CD14-positive monocyte (primary cell): ENCODE measurements at regions not wholly inside any gene's neighbourhood (a gene's known extent, or its start where the extent isn't known, plus 50 kb on each side); places are given as distances from the start of the nearest gene placed in this dataset.

ENCODE experiments used
- DNase-seq, 3 donors: peaks; one replicate each; pipeline ENCODE4 v3.0.0-alpha.2; 2011 to 2022
- H2AFZ ChIP-seq: 2 replicates; pipeline ENCODE4 v1.6.0; 2012; ENCODE audit warnings: mild to moderate bottlenecking, low read depth, low read length, inconsistent platforms; ENCODE audit not compliant: insufficient read depth, poor library complexity, severe bottlenecking
- H3K27ac ChIP-seq, 2 donors: 1 replicate in 1 of 2; 2 replicates in 1 of 2; pipeline ENCODE4 v1.5.1; 2012 to 2013; ENCODE audit warnings: low read length in 2 of 2, control low read depth in 1 of 2, inconsistent platforms in 1 of 2, low read depth in 1 of 2, mild to moderate bottlenecking in 1 of 2
- H3K27me3 ChIP-seq, 2 donors: one replicate each; pipeline versions ENCODE4 v1.6.0 to v1.6.1; 2011 to 2013; ENCODE audit warnings: low read length in 2 of 2; ENCODE audit not compliant: control insufficient read depth in 2 of 2, insufficient read depth in 2 of 2
- H3K36me3 ChIP-seq, 2 donors: replicated peaks in 1 of 2; 1 replicate in 1 of 2; 2 replicates in 1 of 2; pipeline versions ENCODE4 v1.5.1 to v1.6.1; 2012 to 2013; ENCODE audit warnings: low read length in 2 of 2, control low read depth in 1 of 2, inconsistent platforms in 1 of 2, mild to moderate bottlenecking in 1 of 2; ENCODE audit not compliant: insufficient read depth in 2 of 2, control insufficient read depth in 1 of 2
- H3K4me1 ChIP-seq, 2 donors: 1 replicate in 1 of 2; 2 replicates in 1 of 2; pipeline versions ENCODE4 v1.5.1 to v1.6.1; 2012 to 2013; ENCODE audit warnings: low read length in 2 of 2, control low read depth in 1 of 2, inconsistent platforms in 1 of 2, mild to moderate bottlenecking in 1 of 2, moderate library complexity in 1 of 2; ENCODE audit not compliant: insufficient read depth in 2 of 2, control insufficient read depth in 1 of 2
- H3K4me2 ChIP-seq: replicated peaks from 2 replicates; pipeline ENCODE3; 2012; ENCODE audit warnings: low read length, moderate library complexity, mild to moderate bottlenecking; ENCODE audit not compliant: poor library complexity, severe bottlenecking; ENCODE audit errors: extremely low read depth
- H3K4me3 ChIP-seq, 3 experiments: fragments of 200-600 bp in 1 of 3; sonication (generic) in 1 of 3; replicated peaks in 1 of 3; 1 replicate in 2 of 3; 2 replicates in 1 of 3; pipeline ENCODE4 v1.5.1; 2011 to 2013; ENCODE audit warnings: low read length in 3 of 3, mild to moderate bottlenecking in 3 of 3, control low read depth in 2 of 3, low read depth in 2 of 3, inconsistent platforms in 1 of 3, moderate library complexity in 1 of 3
- H3K79me2 ChIP-seq: 2 replicates; pipeline ENCODE4 v1.6.0; 2012; ENCODE audit warnings: mild to moderate bottlenecking, control low read depth, inconsistent platforms, low read length, moderate library complexity; ENCODE audit not compliant: insufficient read depth
- H3K9ac ChIP-seq: 2 replicates; pipeline ENCODE4 v1.6.0; 2017; ENCODE audit warnings: low read length, mild to moderate bottlenecking; ENCODE audit not compliant: insufficient read depth, poor library complexity, severe bottlenecking
- H3K9me3 ChIP-seq, 2 donors: replicated peaks in 1 of 2; 1 replicate in 1 of 2; 2 replicates in 1 of 2; pipeline versions ENCODE4 v1.5.1 to v1.6.1; 2012 to 2013; ENCODE audit warnings: low read length in 2 of 2, control low read depth in 1 of 2; ENCODE audit not compliant: control insufficient read depth in 1 of 2, insufficient read depth in 1 of 2
- H4K20me1 ChIP-seq: 2 replicates; pipeline ENCODE4 v1.6.0; 2012; ENCODE audit warnings: mild to moderate bottlenecking, low read length, control low read depth, moderate library complexity; ENCODE audit not compliant: insufficient read depth
- H3K27ac Mint-ChIP-seq, 7 donors: one replicate each; pipeline ENCODE4 v1.8.0; 2020; ENCODE audit warnings: mild to moderate bottlenecking in 7 of 7, mixed read lengths in 7 of 7, moderate library complexity in 6 of 7, inconsistent platforms in 2 of 7
- H3K27me3 Mint-ChIP-seq, 3 donors: one replicate each; pipeline ENCODE4 v1.8.0; 2021 to 2022; ENCODE audit warnings: low read depth in 3 of 3, mild to moderate bottlenecking in 3 of 3, mixed read lengths in 3 of 3, moderate library complexity in 3 of 3, inconsistent platforms in 1 of 3
- H3K36me3 Mint-ChIP-seq, 2 donors: one replicate each; pipeline ENCODE4 v1.8.0; 2020; ENCODE audit warnings: mixed read lengths in 2 of 2, inconsistent platforms in 1 of 2, mild to moderate bottlenecking in 1 of 2
- H3K4me1 Mint-ChIP-seq: one replicate; pipeline ENCODE4 v1.8.0; 2020; ENCODE audit warnings: mild to moderate bottlenecking, mixed read lengths
- H3K4me3 Mint-ChIP-seq, 2 donors: one replicate each; pipeline ENCODE4 v1.8.0; 2020; ENCODE audit warnings: mild to moderate bottlenecking in 2 of 2, mixed read lengths in 2 of 2, moderate library complexity in 1 of 2
- H3K9me3 Mint-ChIP-seq, 7 donors: one replicate each; pipeline ENCODE4 v1.8.0; 2020 to 2022; ENCODE audit warnings: mixed read lengths in 7 of 7, mild to moderate bottlenecking in 6 of 7, moderate library complexity in 6 of 7, inconsistent platforms in 2 of 7
- WGBS: methylation state at CpG from one replicate; pipeline ENCODE4 v1.1.5; 2013; ENCODE audit warnings: missing lambda C conversion rate; ENCODE audit not compliant: insufficient coverage; 5-methylcytosine and 5-hydroxymethylcytosine counted together
- intact Hi-C, 2 donors: fragments of 100-400 bp; cut with micrococcal nuclease; formaldehyde crosslinking; loops; one replicate each; pipeline versions ENCODE4 v1.15.0 to v1.15.1; 2023
- TF ChIP-seq, protein P1 (sequence below): fragments of 200-600 bp; IDR thresholded peaks from one replicate; pipeline ENCODE4 v1.8.0; 2022; ENCODE audit warnings: antibody characterized with exemption, mild to moderate bottlenecking

DNA sequence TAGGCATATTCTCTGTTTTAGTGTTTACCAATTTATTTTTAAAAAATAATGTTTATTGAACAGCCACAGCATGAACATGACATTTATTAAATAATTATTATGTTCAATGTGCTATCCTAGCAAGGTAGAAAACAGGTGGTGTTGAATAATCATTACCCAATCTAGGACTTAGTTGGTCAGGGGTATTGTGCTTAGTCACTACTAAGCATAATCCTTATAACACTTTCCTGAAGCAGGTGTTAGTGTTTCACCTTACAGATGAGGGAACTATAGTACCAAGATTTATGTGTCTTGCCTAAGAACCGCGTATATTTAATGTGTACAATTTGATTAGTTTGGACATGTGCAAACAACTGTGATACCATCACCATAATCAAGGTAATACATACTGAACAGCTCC, 1387.2 kb upstream of the ACO1 start:
- H3K9me3 ChIP-seq = no peaks in the 10 kb centered on the region
- no peaks in the 10 kb centered on the region for H3K4me1 Mint-ChIP-seq
- no peaks in the 10 kb centered on the region for H3K27me3 Mint-ChIP-seq
- H3K36me3 Mint-ChIP-seq = no peaks in the 10 kb centered on the region
- H3K9me3 Mint-ChIP-seq = peaks cover 0 to 8% (median 2%) of the 10 kb centered on the region in 7 donors
- H3K27me3 ChIP-seq = no peaks in the 10 kb centered on the region
- no peaks in the 10 kb centered on the region for H3K4me1 ChIP-seq
- no peaks in the 10 kb centered on the region for H3K36me3 ChIP-seq
- H3K27ac Mint-ChIP-seq = no peak overlapping the region
- no CpG with 5 or more reads among the region's 2 CpGs for WGBS
- no peak overlapping the region for H3K4me3 Mint-ChIP-seq
- H4K20me1 ChIP-seq = no peaks in the 10 kb centered on the region
- no peak overlapping the region for H3K9ac ChIP-seq
- H3K79me2 ChIP-seq = no peaks in the 10 kb centered on the region
- H3K4me3 ChIP-seq = no peak overlapping the region
- H2AFZ ChIP-seq = no peak overlapping the region
- intact Hi-C loops = no loop called here
- H3K27ac ChIP-seq = no peak overlapping the region
- TF ChIP-seq, protein P1, sequence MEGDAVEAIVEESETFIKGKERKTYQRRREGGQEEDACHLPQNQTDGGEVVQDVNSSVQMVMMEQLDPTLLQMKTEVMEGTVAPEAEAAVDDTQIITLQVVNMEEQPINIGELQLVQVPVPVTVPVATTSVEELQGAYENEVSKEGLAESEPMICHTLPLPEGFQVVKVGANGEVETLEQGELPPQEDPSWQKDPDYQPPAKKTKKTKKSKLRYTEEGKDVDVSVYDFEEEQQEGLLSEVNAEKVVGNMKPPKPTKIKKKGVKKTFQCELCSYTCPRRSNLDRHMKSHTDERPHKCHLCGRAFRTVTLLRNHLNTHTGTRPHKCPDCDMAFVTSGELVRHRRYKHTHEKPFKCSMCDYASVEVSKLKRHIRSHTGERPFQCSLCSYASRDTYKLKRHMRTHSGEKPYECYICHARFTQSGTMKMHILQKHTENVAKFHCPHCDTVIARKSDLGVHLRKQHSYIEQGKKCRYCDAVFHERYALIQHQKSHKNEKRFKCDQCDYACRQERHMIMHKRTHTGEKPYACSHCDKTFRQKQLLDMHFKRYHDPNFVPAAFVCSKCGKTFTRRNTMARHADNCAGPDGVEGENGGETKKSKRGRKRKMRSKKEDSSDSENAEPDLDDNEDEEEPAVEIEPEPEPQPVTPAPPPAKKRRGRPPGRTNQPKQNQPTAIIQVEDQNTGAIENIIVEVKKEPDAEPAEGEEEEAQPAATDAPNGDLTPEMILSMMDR = no peak
- no peak overlapping the region for H3K4me2 ChIP-seq
- DNase-seq = no peak

DNA sequence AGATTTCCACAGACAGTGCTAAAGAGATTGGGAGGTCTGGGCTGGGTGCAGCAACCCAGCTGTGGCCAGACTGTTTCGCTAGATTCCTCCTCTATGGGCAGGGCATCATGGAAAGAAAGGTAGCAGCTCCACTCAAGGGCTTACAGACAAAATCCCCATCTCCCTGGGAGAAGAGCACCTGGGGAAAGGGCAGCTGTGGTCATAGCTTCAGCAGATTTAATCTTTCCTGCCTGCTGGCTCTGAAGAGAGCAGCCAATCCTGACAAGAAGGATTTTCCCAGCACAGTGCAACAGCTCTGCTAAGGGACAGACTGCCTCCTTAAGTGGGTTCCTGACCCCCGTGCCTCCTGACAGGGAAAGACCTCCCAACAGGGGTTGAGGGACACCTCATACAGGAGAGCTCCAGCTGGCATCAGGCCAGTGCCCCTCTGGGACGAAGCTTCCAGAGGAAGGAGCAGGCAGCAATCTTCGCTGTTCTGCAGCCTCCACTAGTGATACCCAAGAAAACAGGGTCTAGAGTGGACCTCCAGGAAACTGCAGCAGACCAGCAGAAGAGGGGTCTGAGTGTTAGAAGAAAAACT, 1379.3 kb upstream of the ACO1 start:
- Histone ChIP-seq H3K79me2 (no peaks in the 10 kb centered on the region), H3K4me2 (no peak overlapping the region), H3K36me3 (no peaks in the 10 kb centered on the region), H4K20me1 (no peaks in the 10 kb centered on the region), H3K27me3 (no peaks in the 10 kb centered on the region), H3K4me3 (no peak overlapping the region), H3K9me3 (peaks cover 10 to 19% of the 10 kb centered on the region in 2 donors), H3K27ac (no peak overlapping the region), H3K9ac (no peak overlapping the region), H3K4me1 (no peaks in the 10 kb centered on the region), H2AFZ (no peak overlapping the region)
- 93% methylated on average over 3 of the region's 4 CpGs for WGBS
- intact Hi-C loops = no loop called here
- H3K4me1 Mint-ChIP-seq = no peaks in the 10 kb centered on the region
- DNase-seq = no peak
- no peaks in the 10 kb centered on the region for H3K27me3 Mint-ChIP-seq
- H3K36me3 Mint-ChIP-seq = no peaks in the 10 kb centered on the region
- H3K4me3 Mint-ChIP-seq = no peak overlapping the region
- H3K9me3 Mint-ChIP-seq = peaks cover 8 to 19% (median 13%) of the 10 kb centered on the region in 7 donors
- H3K27ac Mint-ChIP-seq = no peak overlapping the region
- TF ChIP-seq, protein P1 = no peak
